Keratinocyte (primary cell): ENCODE measurements at regions not wholly inside any gene's neighbourhood (a gene's known extent, or its start where the extent isn't known, plus 50 kb on each side); places are given as distances from the start of the nearest gene placed in this dataset.

Source experiments
- CTCF ChIP-seq, 3 experiments: IDR thresholded peaks in 1 of 3; conservative IDR thresholded peaks in 1 of 3; optimal IDR thresholded peaks in 1 of 3; 2 replicates in 2 of 3; 3 replicates in 1 of 3; pipeline versions ENCODE3 to v1.5.1; 2011; ENCODE audit warnings: low read length in 3 of 3, mild to moderate bottlenecking in 3 of 3, moderate library complexity in 2 of 3, control low read depth in 1 of 3, inconsistent platforms in 1 of 3; ENCODE audit not compliant: insufficient read depth in 2 of 3; ENCODE audit errors: extremely low read depth in 1 of 3
- EZH2 ChIP-seq: IDR thresholded peaks from one replicate; pipeline ENCODE4 v1.6.1; 2012; ENCODE audit warnings: inconsistent platforms, mild to moderate bottlenecking, low read length, moderate library complexity

- TF ChIP-seq CTCF (optimal IDR thresholded peaks at IDR 0.05 in 1 of 3, IDR thresholded peaks at IDR 0.05 in 1 of 3, conservative IDR thresholded peaks at IDR 0.05 in 1 of 3; ENCODE audit: extremely low read depth in 1 of 3, insufficient read depth in 2 of 3, low read length in 3 of 3) (no peak), EZH2 (no peak)
Observed at GRCh38 chr22:49237279-49237678, 590.4 kb downstream of the BRD1 start.
